22Rv1 (cell line): ENCODE measurements at regions not wholly inside any gene's neighbourhood (a gene's known extent, or its start where the extent isn't known, plus 50 kb on each side); places are given as distances from the start of the nearest gene placed in this dataset.

Experiments
- ZFX ChIP-seq: fragments of 450-650 bp; IDR thresholded peaks from 2 replicates; pipeline ENCODE4 v1.6.1; 2017; ENCODE audit warnings: antibody characterized with exemption, borderline replicate concordance
- TF ChIP-seq, protein P1 (sequence below): fragments of 450-650 bp; IDR thresholded peaks from 2 replicates; pipeline ENCODE4 v1.5.1; 2017; ENCODE audit warnings: mild to moderate bottlenecking

DNA sequence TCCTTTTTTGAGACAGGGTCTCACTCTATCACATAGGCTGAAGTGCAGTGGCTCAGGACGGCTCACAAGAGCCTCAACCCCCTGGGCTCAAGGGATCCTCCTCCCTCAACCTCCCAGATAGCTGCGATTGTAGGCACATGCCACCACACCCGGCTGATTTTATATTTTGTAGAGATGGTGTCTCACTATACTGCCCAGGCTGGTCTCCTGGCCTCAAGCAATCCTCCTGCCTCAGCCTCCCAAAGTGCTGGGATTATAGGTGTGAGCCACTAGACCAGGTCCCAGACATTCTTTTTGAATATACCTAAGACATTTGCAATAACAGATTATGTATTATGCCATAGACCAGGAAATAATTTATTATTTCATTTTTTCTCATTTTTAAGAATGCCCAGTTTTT lies 58.3 kb upstream of the CDYL start:
- TF ChIP-seq, protein P1, sequence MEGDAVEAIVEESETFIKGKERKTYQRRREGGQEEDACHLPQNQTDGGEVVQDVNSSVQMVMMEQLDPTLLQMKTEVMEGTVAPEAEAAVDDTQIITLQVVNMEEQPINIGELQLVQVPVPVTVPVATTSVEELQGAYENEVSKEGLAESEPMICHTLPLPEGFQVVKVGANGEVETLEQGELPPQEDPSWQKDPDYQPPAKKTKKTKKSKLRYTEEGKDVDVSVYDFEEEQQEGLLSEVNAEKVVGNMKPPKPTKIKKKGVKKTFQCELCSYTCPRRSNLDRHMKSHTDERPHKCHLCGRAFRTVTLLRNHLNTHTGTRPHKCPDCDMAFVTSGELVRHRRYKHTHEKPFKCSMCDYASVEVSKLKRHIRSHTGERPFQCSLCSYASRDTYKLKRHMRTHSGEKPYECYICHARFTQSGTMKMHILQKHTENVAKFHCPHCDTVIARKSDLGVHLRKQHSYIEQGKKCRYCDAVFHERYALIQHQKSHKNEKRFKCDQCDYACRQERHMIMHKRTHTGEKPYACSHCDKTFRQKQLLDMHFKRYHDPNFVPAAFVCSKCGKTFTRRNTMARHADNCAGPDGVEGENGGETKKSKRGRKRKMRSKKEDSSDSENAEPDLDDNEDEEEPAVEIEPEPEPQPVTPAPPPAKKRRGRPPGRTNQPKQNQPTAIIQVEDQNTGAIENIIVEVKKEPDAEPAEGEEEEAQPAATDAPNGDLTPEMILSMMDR, result no peak
- no peak for TF ChIP-seq ZFX
